Ureter (tissue), 1 donor: ENCODE measurements at regions not wholly inside any gene's neighbourhood (a gene's known extent, or its start where the extent isn't known, plus 50 kb on each side); places are given as distances from the start of the nearest gene placed in this dataset.
"Not testable (repeated sequence)": the region's sequence is repeated elsewhere in the genome, so short reads cannot be mapped to it uniquely, and the experiment has no call there.

Experiments used
- DNase-seq: peaks from one replicate; pipeline ENCODE4 v3.0.0-alpha.2; 2020; ENCODE audit warnings: low spot score
- donor health status: DM: yes; HTN: yes; CAD: no.

- DNase-seq = no peak
Observed at GRCh38 chr12:131375261-131375971, 335.5 kb upstream of the SFSWAP start.

- DNase-seq = no peak
Observed at GRCh38 chr12:131375972-131376345, 334.9 kb upstream of the SFSWAP start.

- DNase-seq = no peak
Observed at GRCh38 chr12:131378176-131378842, 332.6 kb upstream of the SFSWAP start.

- no peak for DNase-seq
Observed at GRCh38 chr12:131378861-131379665, 331.8 kb upstream of the SFSWAP start.

- DNase-seq = no peak
Observed at GRCh38 chr12:131379738-131380137, 331.2 kb upstream of the SFSWAP start.

GRCh38 chr12:131380220-131380964 is 330.5 kb upstream of the SFSWAP start:
- DNase-seq = no peak

- no peak for DNase-seq
Observed at GRCh38 chr12:131380965-131381705, 329.8 kb upstream of the SFSWAP start.

- DNase-seq = no peak
Observed at GRCh38 chr12:131381716-131382430, 329.0 kb upstream of the SFSWAP start.

GRCh38 chr12:131383291-131383690 is 327.6 kb upstream of the SFSWAP start:
- DNase-seq = no peak

GRCh38 chr12:131383741-131384543 is 326.9 kb upstream of the SFSWAP start:
- DNase-seq = no peak

GRCh38 chr12:131384544-131384855 is 326.4 kb upstream of the SFSWAP start:
- no peak for DNase-seq

- no peak for DNase-seq
Observed at GRCh38 chr12:131385313-131386166, 325.4 kb upstream of the SFSWAP start.

- no peak for DNase-seq
Observed at GRCh38 chr12:131386167-131386521, 324.7 kb upstream of the SFSWAP start.

GRCh38 chr12:131386781-131387180 is 324.1 kb upstream of the SFSWAP start:
- no peak for DNase-seq

- DNase-seq = no peak
Observed at GRCh38 chr12:131387281-131388163, 323.4 kb upstream of the SFSWAP start.

- DNase-seq = not testable (repeated sequence)
Observed at GRCh38 chr12:131388164-131389053, 322.5 kb upstream of the SFSWAP start.
